ENCODE measurements at regions not wholly inside any gene's neighbourhood (a gene's known extent, or its start where the extent isn't known, plus 50 kb on each side); places are given as distances from the start of the nearest gene placed in this dataset.

- 14 to 100% methylated on average over 1 to 3 of the region's 3 CpGs for WGBS, 2 donors (ENCODE audit: low coverage in 1 of 2)
- Histone ChIP-seq H3K36me3 (no peaks in the 10 kb centered on the region), H3K27ac (no peak overlapping the region), H3K4me3 (no peak overlapping the region), H3K27me3 (peaks cover 37% of the 10 kb centered on the region), H3K4me1 (no peaks in the 10 kb centered on the region), H3K9me3 (no peaks in the 10 kb centered on the region)
- no peak for ATAC-seq
- no peak for TF ChIP-seq POLR2AphosphoS5 (IDR thresholded peaks at IDR 0.05)
- TF ChIP-seq EP300 (IDR thresholded peaks at IDR 0.05): no peak
Measured at GRCh38 chr1:43011020-43011419, 52.4 kb upstream of the SLC2A1 start.

GRCh38 chr1:43009274-43009673 lies 50.6 kb upstream of the SLC2A1 start:
- peaks cover 44% of the 10 kb centered on the region for H3K27me3 ChIP-seq
- WGBS, 2 donors (ENCODE audit: low coverage in 1 of 2): 59 to 70% methylated on average over 2 of the region's 2 CpGs
- TF ChIP-seq POLR2AphosphoS5 (IDR thresholded peaks at IDR 0.05) (no peak), POLR2A (IDR thresholded peaks at IDR 0.05) (no peak), EP300 (IDR thresholded peaks at IDR 0.05) (no peak)
- TF ChIP-seq, protein P1, sequence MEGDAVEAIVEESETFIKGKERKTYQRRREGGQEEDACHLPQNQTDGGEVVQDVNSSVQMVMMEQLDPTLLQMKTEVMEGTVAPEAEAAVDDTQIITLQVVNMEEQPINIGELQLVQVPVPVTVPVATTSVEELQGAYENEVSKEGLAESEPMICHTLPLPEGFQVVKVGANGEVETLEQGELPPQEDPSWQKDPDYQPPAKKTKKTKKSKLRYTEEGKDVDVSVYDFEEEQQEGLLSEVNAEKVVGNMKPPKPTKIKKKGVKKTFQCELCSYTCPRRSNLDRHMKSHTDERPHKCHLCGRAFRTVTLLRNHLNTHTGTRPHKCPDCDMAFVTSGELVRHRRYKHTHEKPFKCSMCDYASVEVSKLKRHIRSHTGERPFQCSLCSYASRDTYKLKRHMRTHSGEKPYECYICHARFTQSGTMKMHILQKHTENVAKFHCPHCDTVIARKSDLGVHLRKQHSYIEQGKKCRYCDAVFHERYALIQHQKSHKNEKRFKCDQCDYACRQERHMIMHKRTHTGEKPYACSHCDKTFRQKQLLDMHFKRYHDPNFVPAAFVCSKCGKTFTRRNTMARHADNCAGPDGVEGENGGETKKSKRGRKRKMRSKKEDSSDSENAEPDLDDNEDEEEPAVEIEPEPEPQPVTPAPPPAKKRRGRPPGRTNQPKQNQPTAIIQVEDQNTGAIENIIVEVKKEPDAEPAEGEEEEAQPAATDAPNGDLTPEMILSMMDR (IDR thresholded peaks at IDR 0.05): no peak

GRCh38 chr1:43008115-43009060 lies 49.7 kb upstream of the SLC2A1 start:
- Histone ChIP-seq H3K27me3 (peaks cover 44% of the 10 kb centered on the region), H3K36me3 (no peaks in the 10 kb centered on the region), H3K9me3 (no peaks in the 10 kb centered on the region), H3K27ac (no peak overlapping the region), H3K4me1 (no peaks in the 10 kb centered on the region), H3K4me3 (no peak overlapping the region)
- no peak for TF ChIP-seq POLR2A (IDR thresholded peaks at IDR 0.05)
- no peak for TF ChIP-seq EP300 (IDR thresholded peaks at IDR 0.05)
- TF ChIP-seq, protein P1 (IDR thresholded peaks at IDR 0.05): no peak
- no peak for TF ChIP-seq POLR2AphosphoS5 (IDR thresholded peaks at IDR 0.05)
- 50 to 76% methylated on average over 6 to 11 of the region's 30 CpGs for WGBS, 2 donors (ENCODE audit: low coverage in 1 of 2)
- ATAC-seq: no peak

More at GRCh38 chr1:43009274-43009673, 50.6 kb upstream of the SLC2A1 start:
- Histone ChIP-seq H3K27ac (no peak overlapping the region), H3K4me3 (no peak overlapping the region), H3K9me3 (no peaks in the 10 kb centered on the region), H3K4me1 (no peaks in the 10 kb centered on the region), H3K36me3 (no peaks in the 10 kb centered on the region)
- no peak for ATAC-seq

Small RNA genes in the stretch of these regions (small RNA-seq; reads per million reads assigned to genes)
- gene RF00026: 0 reads per million in 4 donors

Measured in gastroesophageal sphincter (tissue), 4 donors.